Pancreas (tissue), 10 donors: ENCODE measurements at regions not wholly inside any gene's neighbourhood (a gene's known extent, or its start where the extent isn't known, plus 50 kb on each side); places are given as distances from the start of the nearest gene placed in this dataset.
A peak's percentile ranks its signal among the peaks of the same experiment; 100 is the strongest.

Source experiments
- ATAC-seq, 4 donors: fragments of 200-7000 bp; cut with Tn5 transposase; one replicate each; pipeline versions ENCODE4 v1.8.0 to v1.9.1; 2020; ENCODE audit warnings: mild to moderate bottlenecking in 4 of 4, moderate library complexity in 4 of 4
- DNase-seq, 6 donors: peaks; one replicate each; pipeline ENCODE4 v3.0.0-alpha.2; 2020
- FAIRE-seq: peaks from 2 replicates; lab custom pipeline; 2012; peaks lifted over from hg19 to GRCh38; lab: Jason Lieb, UNC
- H3K27ac ChIP-seq, 4 donors: fragments of 200-600 bp; sonication (generic); 1 replicate in 3 of 4; 2 replicates in 1 of 4; pipeline versions ENCODE4 v1.5.0 to v1.8.0; 2020
- H3K27me3 ChIP-seq, 4 donors: fragments of 200-600 bp; one replicate each; pipeline ENCODE4 v1.8.0; 2021
- H3K36me3 ChIP-seq, 3 donors: fragments of 200-600 bp; sonication (generic) in 1 of 3; one replicate each; pipeline versions ENCODE4 v1.5.0 to v1.8.0; 2020 to 2021
- H3K4me1 ChIP-seq, 3 donors: fragments of 200-600 bp; one replicate each; pipeline ENCODE4 v1.8.0; 2021
- H3K4me3 ChIP-seq, 4 donors: fragments of 200-600 bp; sonication (generic) in 2 of 4; one replicate each; pipeline versions ENCODE4 v1.5.0 to v1.8.0; 2020 to 2021
- H3K9me3 ChIP-seq, 4 donors: fragments of 200-600 bp; one replicate each; pipeline ENCODE4 v1.8.0; 2021
- WGBS, 2 donors: extraction: QIAGEN DNeasy Blood & Tissue Kit; methylation state at CpG; one replicate each; pipeline ENCODE4 v1.1.7; 2013; 5-methylcytosine and 5-hydroxymethylcytosine counted together
- intact Hi-C, 3 donors: fragments of 100-400 bp; cut with DNase I; formaldehyde crosslinking; loops; one replicate each; pipeline versions ENCODE4 v1.11.1 to v1.14.2; 2022
- TF ChIP-seq, protein P1 (sequence below), 4 donors: fragments of 200-600 bp; sonication (generic) in 3 of 4; IDR thresholded peaks; one replicate each; pipeline versions ENCODE4 v1.5.0 to v1.8.0; 2021; ENCODE audit warnings: antibody characterized with exemption in 4 of 4
- donor health status: healthy with polysubstance abuse.
- donor health status: DM: no; HTN: no; CAD: no; lungs with moderate emphysema.
- donor health status: DM: no; HTN: no; CAD: no.
- donor health status: control.
- donor health status: control.
- donor health status: Bipolar disorder and iron deficiency.
- donor health status: DM: yes; HTN: yes; CAD: no.
- donor health status: DM: no; HTN: no; CAD: no.
- donor health status: DM: no; HTN: no; CAD: no.
- donor health status: DM: yes; HTN: yes; CAD: no.

DNA sequence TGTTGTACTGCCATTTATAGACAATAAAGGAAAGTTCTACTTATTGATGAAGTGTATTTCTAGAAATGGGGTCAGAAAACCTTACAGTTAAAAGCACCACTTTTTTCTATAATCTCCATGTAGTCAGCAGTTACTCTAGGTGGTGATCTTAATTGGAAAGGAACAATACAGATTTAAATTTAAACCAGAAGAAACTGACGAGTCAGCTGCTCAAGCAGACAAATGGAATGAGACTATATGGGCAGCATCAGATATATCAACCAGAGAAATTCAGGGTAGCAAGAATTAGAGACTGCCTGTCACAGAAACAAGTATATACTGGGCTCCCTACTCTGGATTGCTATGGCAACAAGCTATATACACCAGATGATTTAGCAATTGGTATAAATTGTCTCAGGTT is 99.6 kb upstream of the SCG2 start:
- no peaks in the 10 kb centered on the region for H3K9me3 ChIP-seq
- FAIRE-seq = no peak
- 82 to 87% methylated on average over 1 of the region's 1 CpG for WGBS, 2 donors

DNA sequence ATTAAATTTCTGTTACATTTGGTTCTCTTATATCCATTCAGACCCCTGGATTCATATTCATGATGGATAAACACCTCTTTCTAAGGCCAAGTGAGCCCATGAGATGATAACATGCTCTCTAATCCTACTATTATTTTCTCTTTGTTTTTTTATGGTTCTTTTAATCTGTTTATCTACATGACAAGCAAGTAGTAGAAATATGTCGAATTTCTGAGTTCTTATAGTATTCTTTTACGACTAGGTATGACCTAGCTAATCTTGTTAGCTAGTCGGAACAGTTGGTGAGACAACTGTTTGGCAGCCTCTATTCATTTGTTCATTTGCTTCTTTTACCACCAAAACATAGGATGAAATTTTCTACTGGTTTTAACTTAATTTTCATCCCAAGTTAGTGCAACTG is 98.1 kb upstream of the SCG2 start:
- no peak for FAIRE-seq
- no peaks in the 10 kb centered on the region for H3K36me3 ChIP-seq
- intact Hi-C loops = no loop called here
- TF ChIP-seq, protein P1, sequence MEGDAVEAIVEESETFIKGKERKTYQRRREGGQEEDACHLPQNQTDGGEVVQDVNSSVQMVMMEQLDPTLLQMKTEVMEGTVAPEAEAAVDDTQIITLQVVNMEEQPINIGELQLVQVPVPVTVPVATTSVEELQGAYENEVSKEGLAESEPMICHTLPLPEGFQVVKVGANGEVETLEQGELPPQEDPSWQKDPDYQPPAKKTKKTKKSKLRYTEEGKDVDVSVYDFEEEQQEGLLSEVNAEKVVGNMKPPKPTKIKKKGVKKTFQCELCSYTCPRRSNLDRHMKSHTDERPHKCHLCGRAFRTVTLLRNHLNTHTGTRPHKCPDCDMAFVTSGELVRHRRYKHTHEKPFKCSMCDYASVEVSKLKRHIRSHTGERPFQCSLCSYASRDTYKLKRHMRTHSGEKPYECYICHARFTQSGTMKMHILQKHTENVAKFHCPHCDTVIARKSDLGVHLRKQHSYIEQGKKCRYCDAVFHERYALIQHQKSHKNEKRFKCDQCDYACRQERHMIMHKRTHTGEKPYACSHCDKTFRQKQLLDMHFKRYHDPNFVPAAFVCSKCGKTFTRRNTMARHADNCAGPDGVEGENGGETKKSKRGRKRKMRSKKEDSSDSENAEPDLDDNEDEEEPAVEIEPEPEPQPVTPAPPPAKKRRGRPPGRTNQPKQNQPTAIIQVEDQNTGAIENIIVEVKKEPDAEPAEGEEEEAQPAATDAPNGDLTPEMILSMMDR (IDR thresholded peaks at IDR 0.05) = no peak
- no peak overlapping the region for H3K27ac ChIP-seq
- H3K4me1 ChIP-seq = no peaks in the 10 kb centered on the region
- 80% methylated on average over 3 of the region's 3 CpGs for WGBS, 2 donors
- no peaks in the 10 kb centered on the region for H3K27me3 ChIP-seq
- no peak overlapping the region for H3K4me3 ChIP-seq
- no peak for ATAC-seq
- DNase-seq = no peak
- H3K9me3 ChIP-seq = no peaks in the 10 kb centered on the region

More for the DNA sequence above, 99.6 kb upstream of the SCG2 start:
- no peak for DNase-seq
- Histone ChIP-seq H3K4me1 (no peaks in the 10 kb centered on the region), H3K27ac (no peak overlapping the region), H3K27me3 (no peaks in the 10 kb centered on the region), H3K36me3 (no peaks in the 10 kb centered on the region), H3K4me3 (no peak overlapping the region)
- intact Hi-C loops = no loop called here
- TF ChIP-seq, protein P1 (IDR thresholded peaks at IDR 0.05) = no peak
- ATAC-seq = no peak

DNA sequence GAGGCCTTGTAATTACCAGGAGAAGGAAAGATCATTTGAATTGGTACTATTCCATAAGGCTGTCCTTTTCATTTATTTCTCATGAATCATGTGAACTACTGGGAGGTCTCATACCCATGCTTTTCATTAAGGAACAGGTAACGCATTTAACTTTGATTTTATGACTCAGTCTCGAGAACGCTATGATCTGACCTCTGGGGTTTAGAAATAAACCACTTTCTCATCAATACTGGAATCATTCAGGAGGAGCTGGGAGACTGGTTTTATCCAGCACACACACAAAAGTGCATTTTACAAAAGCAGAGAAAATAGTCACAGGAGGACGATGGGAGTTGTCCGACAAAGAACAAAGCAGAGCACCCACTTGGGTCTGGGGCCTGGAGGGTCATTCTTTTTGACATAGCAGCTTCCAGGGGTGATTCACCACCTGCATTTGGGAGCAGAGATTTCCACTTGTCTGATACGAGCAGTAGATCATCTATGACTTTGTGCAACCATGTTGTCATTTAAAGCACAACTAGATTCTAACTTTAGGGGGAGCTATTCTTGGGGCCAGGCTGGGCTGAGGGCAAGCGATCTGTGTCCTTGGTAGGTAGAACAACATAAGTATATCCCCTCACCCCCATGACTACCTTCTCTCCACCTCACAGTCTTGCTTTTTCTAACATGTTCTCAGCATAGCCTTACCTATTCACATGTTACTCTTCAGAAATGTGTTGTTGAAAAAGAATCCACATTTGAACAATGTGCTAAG is 95.9 kb upstream of the SCG2 start:
- Histone ChIP-seq H3K27me3 (no peaks in the 10 kb centered on the region), H3K27ac (no peak overlapping the region), H3K36me3 (no peaks in the 10 kb centered on the region), H3K9me3 (no peaks in the 10 kb centered on the region), H3K4me1 (no peaks in the 10 kb centered on the region), H3K4me3 (no peak overlapping the region)
- DNase-seq (no peak), ATAC-seq (no peak), FAIRE-seq (no peak)
- TF ChIP-seq, protein P1 (IDR thresholded peaks at IDR 0.05) = no peak
- 92% methylated on average over 7 of the region's 7 CpGs for WGBS, 2 donors
- intact Hi-C loops = no loop called here

DNA sequence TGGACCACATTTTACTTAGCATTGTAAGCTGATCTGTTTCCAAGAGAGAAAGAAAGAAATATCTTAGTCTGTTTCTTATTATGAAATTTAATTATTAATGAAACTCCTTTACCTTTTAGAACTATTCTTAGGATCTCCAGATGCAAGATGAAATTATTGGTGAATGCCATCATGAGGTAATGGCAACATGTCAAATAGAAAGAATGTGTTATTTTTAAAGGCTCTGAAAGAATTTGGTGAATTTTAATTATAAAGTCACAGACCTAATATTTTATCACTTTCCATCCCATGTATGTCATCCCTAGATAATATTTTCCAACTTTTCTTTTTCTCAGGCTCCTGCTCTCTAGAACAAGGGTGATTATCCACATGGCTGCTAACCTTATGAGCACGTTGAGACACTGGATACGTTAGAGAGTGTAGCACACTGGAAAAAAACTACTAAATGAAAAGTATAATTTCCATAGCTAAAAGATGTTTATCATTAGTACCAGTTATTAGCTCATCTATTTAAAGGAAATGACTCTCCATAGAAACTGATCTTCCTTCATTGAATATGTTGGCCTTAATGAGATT is 95.2 kb upstream of the SCG2 start:
- intact Hi-C loops = no loop called here
- H3K9me3 ChIP-seq = no peaks in the 10 kb centered on the region
- no peaks in the 10 kb centered on the region for H3K27me3 ChIP-seq
- TF ChIP-seq, protein P1 (IDR thresholded peaks at IDR 0.05) = no peak
- H3K36me3 ChIP-seq = no peaks in the 10 kb centered on the region
- ATAC-seq (no peak), FAIRE-seq (no peak), DNase-seq (no peak)
- no peak overlapping the region for H3K4me3 ChIP-seq
- WGBS, 2 donors = 82 to 87% methylated on average over 2 of the region's 2 CpGs
- no peak overlapping the region for H3K27ac ChIP-seq
- no peaks in the 10 kb centered on the region for H3K4me1 ChIP-seq

DNA sequence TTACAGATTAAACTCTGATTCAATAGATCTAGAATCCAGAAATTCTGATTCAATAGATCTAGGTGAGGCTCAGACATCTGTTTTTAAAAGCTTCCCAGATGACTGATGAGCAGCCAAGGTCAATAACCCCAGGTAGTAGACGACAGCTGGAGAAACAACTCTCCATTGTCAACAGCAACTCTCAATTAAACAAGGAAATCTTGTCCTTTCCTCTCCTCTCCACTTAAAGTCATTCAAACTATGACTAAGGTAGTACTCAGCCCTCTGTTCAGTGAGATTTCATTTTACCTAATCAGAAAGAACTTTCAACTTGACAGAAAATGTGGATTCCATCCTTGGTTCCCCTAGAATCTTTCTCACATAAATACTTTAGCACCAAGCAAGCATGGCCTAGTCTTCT is 94.6 kb upstream of the SCG2 start:
- H3K27ac ChIP-seq = no peak overlapping the region
- H3K9me3 ChIP-seq = no peaks in the 10 kb centered on the region
- peak in 1 of 4 donors; percentile 34 for ATAC-seq
- no peak overlapping the region for H3K4me3 ChIP-seq
- WGBS, 2 donors = 10 to 22% methylated on average over 1 of the region's 1 CpG
- TF ChIP-seq, protein P1 (IDR thresholded peaks at IDR 0.05) = no peak
- no peaks in the 10 kb centered on the region for H3K4me1 ChIP-seq
- intact Hi-C loops = no loop called here
- no peaks in the 10 kb centered on the region for H3K36me3 ChIP-seq
- H3K27me3 ChIP-seq = no peaks in the 10 kb centered on the region
- no peak for FAIRE-seq
- DNase-seq = no peak
